HCT116 (cell line): ENCODE measurements at regions not wholly inside any gene's neighbourhood (a gene's known extent, or its start where the extent isn't known, plus 50 kb on each side); places are given as distances from the start of the nearest gene placed in this dataset.

Experiments used
- ATAC-seq: fragments of 200-7000 bp; cut with Tn5 transposase; 2 replicates; pipeline ENCODE4 v1.9.1; 2020; ENCODE audit warnings: mild to moderate bottlenecking, moderate library complexity
- BruUV-seq: library from RNA; stranded (reverse); fragments of 400-500 nt; replicated peaks from 2 replicates; lab custom pipeline; 2021; lab: Mats Ljungman, UMichigan
- CTCF ChIA-PET: fragments of 300-600 bp; sonication (Branson Sonifier 250); formaldehyde crosslinking; loops from one replicate; lab custom pipeline; 2021; ENCODE audit warnings: antibody characterized with exemption; lab: Charles Lee
- POLR2A ChIA-PET: fragments of 300-600, 350-600 bp; sonication (Branson Sonifier 250); formaldehyde crosslinking; loops from one replicate; lab custom pipeline; 2021; ENCODE audit warnings: antibody characterized with exemption; lab: Charles Lee
- RAD21 ChIA-PET, 2 experiments: fragments of 300-600 bp; sonication (Branson Sonifier 250); formaldehyde crosslinking; loops; one replicate each; lab custom pipeline; 2023; ENCODE audit warnings: low total read pairs in 2 of 2; ENCODE audit not compliant: uncharacterized antibody in 2 of 2, unreplicated experiment in 2 of 2, low non-redundant PET in 1 of 2; lab: Charles Lee
- DNase-seq: peaks from one replicate; pipeline ENCODE4 v3.0.0-alpha.2; 2010; ENCODE audit warnings: low read depth, low spot score
- H2AFZ ChIP-seq: fragments of 200-600 bp; shearing (Covaris generic), sonication (generic); 2 replicates; pipeline ENCODE4 v1.6.1; 2017; ENCODE audit warnings: low read depth, mixed run types, mixed read lengths, antibody characterized with exemption, low read length; ENCODE audit not compliant: poor library complexity, severe bottlenecking
- H3K27ac ChIP-seq: 2 replicates; pipeline ENCODE4 v1.5.1; 2012; ENCODE audit warnings: low read depth, low read length
- H3K27me3 ChIP-seq: fragments of 200-600 bp; sonication (generic); 2 replicates; pipeline ENCODE4 v1.6.1; 2016; ENCODE audit warnings: mixed run types, low read length, mixed read lengths; ENCODE audit not compliant: insufficient read depth
- H3K36me3 ChIP-seq, 2 experiments: fragments of 200-500 bp in 1 of 2; fragments of 200-600 bp in 1 of 2; sonication (Bioruptor generic) in 1 of 2; sonication (generic) in 1 of 2; 2 replicates each; pipeline versions ENCODE4 v1.5.1 to v1.6.1; 2014 to 2016; ENCODE audit warnings: low read length in 2 of 2, inconsistent platforms in 1 of 2, mixed read lengths in 1 of 2, mixed run types in 1 of 2; ENCODE audit not compliant: insufficient read depth in 2 of 2, control insufficient read depth in 1 of 2
- H3K4me1 ChIP-seq, 2 experiments: fragments of 200-600 bp in 1 of 2; sonication (generic) in 1 of 2; 2 replicates each; pipeline versions ENCODE4 v1.5.1 to v1.6.1; 2012 to 2017; ENCODE audit warnings: low read length in 2 of 2, inconsistent platforms in 1 of 2, mild to moderate bottlenecking in 1 of 2, mixed read lengths in 1 of 2, mixed run types in 1 of 2, moderate library complexity in 1 of 2; ENCODE audit not compliant: insufficient read depth in 2 of 2, control insufficient read depth in 1 of 2
- H3K4me2 ChIP-seq: fragments of 200-600 bp; sonication (generic); 2 replicates; pipeline ENCODE4 v1.6.1; 2017; ENCODE audit warnings: mixed run types, low read length, mixed read lengths
- H3K4me3 ChIP-seq, 2 experiments: fragments of 200-600 bp in 1 of 2; sonication (generic) in 1 of 2; replicated peaks in 1 of 2; 2 replicates each; pipeline ENCODE4 v1.5.1; 2011 to 2016; ENCODE audit warnings: low read length in 2 of 2, control low read depth in 1 of 2, low read depth in 1 of 2, mild to moderate bottlenecking in 1 of 2, mixed read lengths in 1 of 2, mixed run types in 1 of 2
- H3K79me2 ChIP-seq: fragments of 200-600 bp; sonication (generic); 2 replicates; pipeline ENCODE4 v1.6.1; 2017; ENCODE audit warnings: mild to moderate bottlenecking, mixed run types, low read length, moderate library complexity, mixed read lengths; ENCODE audit not compliant: insufficient read depth
- H3K9ac ChIP-seq: fragments of 200-600 bp; sonication (generic); 2 replicates; pipeline ENCODE4 v1.6.1; 2016; ENCODE audit warnings: low read length, mixed read lengths
- H3K9me2 ChIP-seq: fragments of 200-600 bp; sonication (generic), shearing (Covaris generic); 2 replicates; pipeline ENCODE4 v1.6.1; 2017; ENCODE audit warnings: mixed run types, mild to moderate bottlenecking, moderate library complexity; ENCODE audit not compliant: insufficient read depth
- H3K9me3 ChIP-seq, 2 experiments: fragments of 200-500 bp in 1 of 2; fragments of 200-600 bp in 1 of 2; sonication (Bioruptor generic) in 1 of 2; sonication (generic) in 1 of 2; 2 replicates each; pipeline ENCODE4 v1.6.1; 2014 to 2017; ENCODE audit warnings: low read length in 2 of 2, mixed read lengths in 2 of 2, inconsistent platforms in 1 of 2, low read depth in 1 of 2, mild to moderate bottlenecking in 1 of 2, mixed run types in 1 of 2, moderate library complexity in 1 of 2; ENCODE audit not compliant: control insufficient read depth in 1 of 2, insufficient read depth in 1 of 2
- H4K20me1 ChIP-seq: fragments of 200-600 bp; sonication (generic), shearing (Covaris generic); 2 replicates; pipeline ENCODE4 v1.6.1; 2017; ENCODE audit warnings: mixed run types, mild to moderate bottlenecking, moderate library complexity; ENCODE audit not compliant: insufficient read depth
- CEBPB ChIP-seq: IDR thresholded peaks from 2 replicates; pipeline ENCODE4 v1.6.1; 2012; ENCODE audit warnings: low read depth
- ELF1 ChIP-seq: IDR thresholded peaks from 2 replicates; pipeline ENCODE4 v1.6.1; 2012; ENCODE audit warnings: low read depth, borderline replicate concordance
- EZH2 ChIP-seq: fragments of 200-600 bp; sonication (generic); IDR thresholded peaks from 2 replicates; pipeline ENCODE4 v1.6.1; 2017; ENCODE audit warnings: antibody characterized with exemption, mixed run types
- FOSL1 ChIP-seq: IDR thresholded peaks from 2 replicates; pipeline ENCODE4 v1.6.1; 2012; ENCODE audit warnings: low read depth
- SRF ChIP-seq: IDR thresholded peaks from 2 replicates; pipeline ENCODE4 v1.6.1; 2012; ENCODE audit warnings: low read depth
- TCF7L2 ChIP-seq: IDR thresholded peaks from 2 replicates; pipeline ENCODE4 v1.7.0; 2011; ENCODE audit warnings: borderline replicate concordance, inconsistent platforms; ENCODE audit not compliant: insufficient read depth, insufficient read length; ENCODE audit errors: extremely low read depth
- ZFX ChIP-seq: fragments of 450-650 bp; IDR thresholded peaks from 2 replicates; pipeline ENCODE4 v1.6.1; 2017
- intact Hi-C: fragments of 100-400 bp; cut with micrococcal nuclease; formaldehyde crosslinking; loops from 2 replicates; pipeline ENCODE4 v1.10.0; 2022
- TF ChIP-seq, protein P1 (sequence below), 3 experiments: fragments of 200-600 bp in 1 of 3; sonication (generic) in 1 of 3; IDR thresholded peaks in 2 of 3; conservative IDR thresholded peaks in 1 of 3; 2 replicates each; pipeline ENCODE4 v1.5.1; 2012 to 2017; ENCODE audit warnings: low read depth in 2 of 3, low read length in 2 of 3, antibody characterized with exemption in 1 of 3, borderline replicate concordance in 1 of 3, control low read depth in 1 of 3, mild to moderate bottlenecking in 1 of 3, mixed read lengths in 1 of 3, mixed run types in 1 of 3, moderate library complexity in 1 of 3; ENCODE audit not compliant: insufficient read depth in 1 of 3

DNA sequence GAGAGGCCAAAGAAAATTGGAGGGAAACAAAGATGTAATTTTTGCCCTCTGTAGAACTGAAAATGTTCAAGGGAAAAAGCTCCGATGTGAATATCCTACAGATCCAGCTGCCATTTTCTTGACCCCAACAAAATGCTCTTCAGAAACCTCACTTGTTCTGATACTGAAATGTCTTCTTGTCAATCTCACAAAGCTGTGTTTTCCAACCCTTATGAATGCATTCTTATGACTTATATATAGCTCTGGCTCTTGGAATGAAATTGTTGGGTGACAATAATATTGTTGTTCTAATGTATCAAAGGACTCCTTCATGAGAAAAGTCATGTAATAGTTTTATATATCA lies 157.1 kb upstream of the TGFBR2 start:
- H2AFZ ChIP-seq: no peak overlapping the region

DNA sequence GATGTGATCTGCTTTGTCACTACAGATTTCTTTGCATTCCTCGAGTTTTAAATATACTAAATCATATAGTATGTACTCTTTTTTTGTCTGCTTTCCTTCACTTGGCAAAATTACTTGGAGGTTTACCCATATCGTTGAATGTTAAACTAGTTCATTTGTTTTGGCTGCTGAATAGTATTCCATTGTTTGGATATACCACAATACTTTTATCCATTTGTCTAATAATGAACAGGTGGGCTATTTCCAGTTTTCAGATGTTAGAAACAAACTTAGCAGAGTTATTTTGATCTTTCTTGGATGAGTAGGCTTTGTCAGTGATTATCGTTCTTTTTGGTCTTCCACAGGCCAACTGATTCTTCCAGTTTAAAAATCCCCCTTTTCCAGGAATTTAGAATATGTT lies 154.0 kb upstream of the TGFBR2 start:
- no peak for ATAC-seq
- no peak overlapping the region for H3K27ac ChIP-seq
- no peak overlapping the region for H3K9ac ChIP-seq
- RAD21 ChIA-PET: no interaction called here
- TF ChIP-seq CEBPB: no peak
- no peak for TF ChIP-seq ELF1
- TF ChIP-seq, protein P1, sequence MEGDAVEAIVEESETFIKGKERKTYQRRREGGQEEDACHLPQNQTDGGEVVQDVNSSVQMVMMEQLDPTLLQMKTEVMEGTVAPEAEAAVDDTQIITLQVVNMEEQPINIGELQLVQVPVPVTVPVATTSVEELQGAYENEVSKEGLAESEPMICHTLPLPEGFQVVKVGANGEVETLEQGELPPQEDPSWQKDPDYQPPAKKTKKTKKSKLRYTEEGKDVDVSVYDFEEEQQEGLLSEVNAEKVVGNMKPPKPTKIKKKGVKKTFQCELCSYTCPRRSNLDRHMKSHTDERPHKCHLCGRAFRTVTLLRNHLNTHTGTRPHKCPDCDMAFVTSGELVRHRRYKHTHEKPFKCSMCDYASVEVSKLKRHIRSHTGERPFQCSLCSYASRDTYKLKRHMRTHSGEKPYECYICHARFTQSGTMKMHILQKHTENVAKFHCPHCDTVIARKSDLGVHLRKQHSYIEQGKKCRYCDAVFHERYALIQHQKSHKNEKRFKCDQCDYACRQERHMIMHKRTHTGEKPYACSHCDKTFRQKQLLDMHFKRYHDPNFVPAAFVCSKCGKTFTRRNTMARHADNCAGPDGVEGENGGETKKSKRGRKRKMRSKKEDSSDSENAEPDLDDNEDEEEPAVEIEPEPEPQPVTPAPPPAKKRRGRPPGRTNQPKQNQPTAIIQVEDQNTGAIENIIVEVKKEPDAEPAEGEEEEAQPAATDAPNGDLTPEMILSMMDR (IDR thresholded peaks at IDR 0.05 in 2 of 3, conservative IDR thresholded peaks at IDR 0.05 in 1 of 3; ENCODE audit: borderline replicate concordance in 1 of 3, insufficient read depth in 1 of 3, low read depth in 2 of 3, low read length in 2 of 3): no peak
- TF ChIP-seq EZH2: no peak
- TF ChIP-seq ZFX: no peak
- no peak for TF ChIP-seq SRF
- TF ChIP-seq, all 23 proteins: peak for 0
- POLR2A ChIA-PET: no interaction called here
- H3K9me2 ChIP-seq: no peaks in the 10 kb centered on the region
- H3K9me3 ChIP-seq: no peaks in the 10 kb centered on the region
- no peaks in the 10 kb centered on the region for H4K20me1 ChIP-seq
- H3K79me2 ChIP-seq: no peaks in the 10 kb centered on the region
- intact Hi-C loops: no loop called here
- BruUV-seq: no TSS peak
- no peaks in the 10 kb centered on the region for H3K4me1 ChIP-seq
- DNase-seq: no peak
- H3K4me2 ChIP-seq: no peak overlapping the region
- no peak overlapping the region for H2AFZ ChIP-seq
- no peak overlapping the region for H3K4me3 ChIP-seq
- no peaks in the 10 kb centered on the region for H3K36me3 ChIP-seq
- no peaks in the 10 kb centered on the region for H3K27me3 ChIP-seq
- CTCF ChIA-PET: no interaction called here

More for the DNA sequence above, 157.1 kb upstream of the TGFBR2 start:
- no peak for TF ChIP-seq FOSL1
- TF ChIP-seq TCF7L2: no peak
- CTCF ChIA-PET: no interaction called here
- H3K27me3 ChIP-seq: no peaks in the 10 kb centered on the region
- no peak overlapping the region for H3K9ac ChIP-seq
- RAD21 ChIA-PET: no interaction called here
- no TSS peak for BruUV-seq
- no peaks in the 10 kb centered on the region for H3K79me2 ChIP-seq
- no peak overlapping the region for H3K27ac ChIP-seq
- H3K9me3 ChIP-seq: no peaks in the 10 kb centered on the region
- POLR2A ChIA-PET: no interaction called here
- no peaks in the 10 kb centered on the region for H3K4me1 ChIP-seq
- intact Hi-C loops: no loop called here
- no peak overlapping the region for H3K4me2 ChIP-seq
- ATAC-seq (no peak), DNase-seq (no peak)
- no peak overlapping the region for H3K4me3 ChIP-seq
- no peaks in the 10 kb centered on the region for H3K36me3 ChIP-seq
- H4K20me1 ChIP-seq: no peaks in the 10 kb centered on the region
- H3K9me2 ChIP-seq: no peaks in the 10 kb centered on the region
